HG03280 (cell line): ENCODE measurements at regions not wholly inside any gene's neighbourhood (a gene's known extent, or its start where the extent isn't known, plus 50 kb on each side); places are given as distances from the start of the nearest gene placed in this dataset.
"Not testable (repeated sequence)": the region's sequence is repeated elsewhere in the genome, so short reads cannot be mapped to it uniquely, and the experiment has no call there.

Source experiments
- ATAC-seq: cut with Tn5 transposase; IDR thresholded peaks from one replicate; pipeline ENCODE4 v1.9.1; 2021; ENCODE audit warnings: mild to moderate bottlenecking, moderate library complexity; ENCODE audit not compliant: unreplicated experiment

GRCh38 chr2:190005513-190005912 is 57.0 kb downstream of the MSTN start:
- no peak for ATAC-seq

GRCh38 chr2:189999661-190000060 is 62.9 kb downstream of the MSTN start:
- no peak for ATAC-seq

- not testable (repeated sequence) for ATAC-seq
Observed at GRCh38 chr2:189998665-189999064, 63.9 kb downstream of the MSTN start.

GRCh38 chr2:189997016-189997415 is 65.5 kb downstream of the MSTN start:
- ATAC-seq = no peak

- no peak for ATAC-seq
Observed at GRCh38 chr2:189995679-189996078, 66.8 kb downstream of the MSTN start.

- no peak for ATAC-seq
Observed at GRCh38 chr2:189982780-189983394, 79.6 kb downstream of the MSTN start.

GRCh38 chr2:189982087-189982486 is 80.4 kb downstream of the MSTN start:
- no peak for ATAC-seq

- not testable (repeated sequence) for ATAC-seq
Observed at GRCh38 chr2:189976488-189976887, 86.0 kb downstream of the MSTN start.

- ATAC-seq = no peak
Observed at GRCh38 chr2:189960346-189960745, 102.2 kb downstream of the MSTN start.

- no peak for ATAC-seq
Observed at GRCh38 chr2:189959450-189959849, 103.1 kb downstream of the MSTN start.

GRCh38 chr2:189954989-189955388 is 107.5 kb downstream of the MSTN start:
- ATAC-seq = peak; percentile 47

- ATAC-seq = peak; percentile 90
Observed at GRCh38 chr2:189952536-189953109, 109.9 kb downstream of the MSTN start.

- peak; percentile 20 for ATAC-seq
Observed at GRCh38 chr2:189951791-189952535, 110.6 kb downstream of the MSTN start.

- ATAC-seq = no peak
Observed at GRCh38 chr2:189943009-189943408, 119.5 kb downstream of the MSTN start.

GRCh38 chr2:189940913-189941312 is 121.6 kb downstream of the MSTN start:
- ATAC-seq = no peak

- no peak for ATAC-seq
Observed at GRCh38 chr2:189937691-189938090, 124.8 kb downstream of the MSTN start.

GRCh38 chr2:189933911-189934399 is 128.6 kb downstream of the MSTN start:
- ATAC-seq = no peak

GRCh38 chr2:189933041-189933440 is 129.5 kb downstream of the MSTN start:
- peak; percentile 99 for ATAC-seq

- ATAC-seq = no peak
Observed at GRCh38 chr2:189927823-189928222, 134.7 kb downstream of the MSTN start.
